ENCODE measurements at regions not wholly inside any gene's neighbourhood (a gene's known extent, or its start where the extent isn't known, plus 50 kb on each side); places are given as distances from the start of the nearest gene placed in this dataset.

GRCh38 chr4:41879552-41879951 is 55.7 kb upstream of the TMEM33 start:
- no peak for DNase-seq (ENCODE audit: low spot score)
- TF ChIP-seq CTCF (conservative IDR thresholded peaks at IDR 0.05; ENCODE audit: low read depth): no peak
- H3K27ac ChIP-seq: no peak overlapping the region
- ChIA-PET CTCF (interaction anchor here (0.6 to 0.8 kb wide), 3 partner anchors 97 to 632 kb away, joined by 3 to 4 read pairs (median 3); no protein-coding TSS in a partner anchor), POLR2A (ENCODE audit: low non-redundant PET) (no interaction called here)

GRCh38 chr4:41878991-41879491 is 56.2 kb upstream of the TMEM33 start:
- no peak for TF ChIP-seq CTCF (conservative IDR thresholded peaks at IDR 0.05; ENCODE audit: low read depth)
- POLR2A ChIA-PET (ENCODE audit: low non-redundant PET): no interaction called here
- H3K27ac ChIP-seq: no peak overlapping the region
- CTCF ChIA-PET: no interaction called here
- no peak for DNase-seq (ENCODE audit: low spot score)

GRCh38 chr4:41878170-41878969 is 56.9 kb upstream of the TMEM33 start:
- POLR2A ChIA-PET (ENCODE audit: low non-redundant PET): no interaction called here
- H3K27ac ChIP-seq: no peak overlapping the region
- DNase-seq (ENCODE audit: low spot score): no peak
- TF ChIP-seq CTCF (conservative IDR thresholded peaks at IDR 0.05; ENCODE audit: low read depth): no peak
- CTCF ChIA-PET: no interaction called here

- no peak overlapping the region for H3K27ac ChIP-seq
- ChIA-PET POLR2A (ENCODE audit: low non-redundant PET) (no interaction called here), CTCF (no interaction called here)
- no peak for DNase-seq (ENCODE audit: low spot score)
- TF ChIP-seq CTCF (conservative IDR thresholded peaks at IDR 0.05; ENCODE audit: low read depth): no peak
Observed at GRCh38 chr4:41877020-41877796, 58.0 kb upstream of the TMEM33 start.

- ChIA-PET CTCF (no interaction called here), POLR2A (ENCODE audit: low non-redundant PET) (no interaction called here)
- TF ChIP-seq CTCF (conservative IDR thresholded peaks at IDR 0.05; ENCODE audit: low read depth): no peak
- DNase-seq (ENCODE audit: low spot score): no peak
- no peak overlapping the region for H3K27ac ChIP-seq
Observed at GRCh38 chr4:41874873-41875272, 60.4 kb upstream of the TMEM33 start.

- DNase-seq (ENCODE audit: low spot score): no peak
- POLR2A ChIA-PET (ENCODE audit: low non-redundant PET): no interaction called here
- H3K27ac ChIP-seq: no peak overlapping the region
- TF ChIP-seq CTCF (conservative IDR thresholded peaks at IDR 0.05; ENCODE audit: low read depth): no peak
- CTCF ChIA-PET: no interaction called here
Observed at GRCh38 chr4:41874398-41874797, 60.8 kb upstream of the TMEM33 start.
